ENCODE measurements at regions not wholly inside any gene's neighbourhood (a gene's known extent, or its start where the extent isn't known, plus 50 kb on each side); places are given as distances from the start of the nearest gene placed in this dataset.

- no peak for DNase-seq (ENCODE audit: low read depth)
- no peak for TF ChIP-seq CTCF (IDR thresholded peaks at IDR 0.05; ENCODE audit: insufficient read depth, low read depth, low read length, missing control alignments)
- H3K4me3 ChIP-seq (ENCODE audit: low read depth, low read length), result no peak overlapping the region
Measured at GRCh38 chr1:244988521-244988920, 124.2 kb upstream of the HNRNPU start.

GRCh38 chr1:244980605-244981004 is 116.3 kb upstream of the HNRNPU start:
- no peak overlapping the region for H3K4me3 ChIP-seq (ENCODE audit: low read depth, low read length)
- no peak for TF ChIP-seq CTCF (IDR thresholded peaks at IDR 0.05; ENCODE audit: insufficient read depth, low read depth, low read length, missing control alignments)
- DNase-seq (ENCODE audit: low read depth), result no peak

- DNase-seq (ENCODE audit: low read depth), result no peak
- no peak overlapping the region for H3K4me3 ChIP-seq (ENCODE audit: low read depth, low read length)
- no peak for TF ChIP-seq CTCF (IDR thresholded peaks at IDR 0.05; ENCODE audit: insufficient read depth, low read depth, low read length, missing control alignments)
Measured at GRCh38 chr1:244974550-244974949, 110.2 kb upstream of the HNRNPU start.

GRCh38 chr1:244974106-244974505 is 109.8 kb upstream of the HNRNPU start:
- DNase-seq (ENCODE audit: low read depth), result no peak
- no peak overlapping the region for H3K4me3 ChIP-seq (ENCODE audit: low read depth, low read length)
- TF ChIP-seq CTCF (IDR thresholded peaks at IDR 0.05; ENCODE audit: insufficient read depth, low read depth, low read length, missing control alignments), result no peak

GRCh38 chr1:244971552-244972216 is 107.3 kb upstream of the HNRNPU start:
- H3K4me3 ChIP-seq (ENCODE audit: low read depth, low read length), result peak overlapping the region; percentile 93
- DNase-seq (ENCODE audit: low read depth), result no peak
- TF ChIP-seq CTCF (IDR thresholded peaks at IDR 0.05; ENCODE audit: insufficient read depth, low read depth, low read length, missing control alignments), result no peak

- H3K4me3 ChIP-seq (ENCODE audit: low read depth, low read length), result peak overlapping the region; percentile 93
- TF ChIP-seq CTCF (IDR thresholded peaks at IDR 0.05; ENCODE audit: insufficient read depth, low read depth, low read length, missing control alignments), result peak; percentile 54
- peak; percentile 97 for DNase-seq (ENCODE audit: low read depth)
Measured at GRCh38 chr1:244970744-244971551, 106.6 kb upstream of the HNRNPU start.
